Neural progenitor cell (in vitro differentiated cells): ENCODE measurements at regions not wholly inside any gene's neighbourhood (a gene's known extent, or its start where the extent isn't known, plus 50 kb on each side); places are given as distances from the start of the nearest gene placed in this dataset.

ENCODE experiments used
- EZH2 ChIP-seq: fragments of 200-600 bp; sonication (generic); IDR thresholded peaks from 2 replicates; pipeline ENCODE4 v1.6.1; 2017; ENCODE audit warnings: antibody characterized with exemption, mild to moderate bottlenecking, moderate library complexity
- EZH2phosphoT487 ChIP-seq: fragments of 200-600 bp; sonication (generic); IDR thresholded peaks from 2 replicates; pipeline ENCODE4 v1.6.1; 2017; ENCODE audit warnings: antibody characterized with exemption
- TF ChIP-seq, protein P1 (sequence below): fragments of 200-600 bp; sonication (generic); IDR thresholded peaks from 2 replicates; pipeline ENCODE4 v1.5.1; 2017; ENCODE audit warnings: antibody characterized with exemption, mild to moderate bottlenecking

DNA sequence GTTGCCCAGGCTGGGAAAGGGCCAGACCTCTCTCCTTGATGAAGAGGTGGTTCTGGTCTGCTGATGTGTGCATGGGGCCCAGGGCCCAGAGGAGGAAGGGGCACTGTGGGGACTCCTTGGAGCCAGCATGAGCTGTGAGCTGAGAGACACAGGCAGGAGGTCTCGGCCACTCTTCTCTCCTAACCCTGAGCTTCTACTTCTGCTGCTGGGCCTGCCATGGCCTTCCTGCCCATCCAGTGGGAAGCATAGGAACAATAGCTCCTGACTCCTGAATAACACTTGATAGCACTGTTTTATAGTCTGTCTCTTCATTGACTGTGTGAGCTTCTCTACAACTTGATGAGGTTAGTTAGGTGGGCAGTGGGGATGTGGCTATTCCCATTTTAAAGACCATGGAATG, 181.1 kb downstream of the UTP18 start:
- TF ChIP-seq, protein P1, sequence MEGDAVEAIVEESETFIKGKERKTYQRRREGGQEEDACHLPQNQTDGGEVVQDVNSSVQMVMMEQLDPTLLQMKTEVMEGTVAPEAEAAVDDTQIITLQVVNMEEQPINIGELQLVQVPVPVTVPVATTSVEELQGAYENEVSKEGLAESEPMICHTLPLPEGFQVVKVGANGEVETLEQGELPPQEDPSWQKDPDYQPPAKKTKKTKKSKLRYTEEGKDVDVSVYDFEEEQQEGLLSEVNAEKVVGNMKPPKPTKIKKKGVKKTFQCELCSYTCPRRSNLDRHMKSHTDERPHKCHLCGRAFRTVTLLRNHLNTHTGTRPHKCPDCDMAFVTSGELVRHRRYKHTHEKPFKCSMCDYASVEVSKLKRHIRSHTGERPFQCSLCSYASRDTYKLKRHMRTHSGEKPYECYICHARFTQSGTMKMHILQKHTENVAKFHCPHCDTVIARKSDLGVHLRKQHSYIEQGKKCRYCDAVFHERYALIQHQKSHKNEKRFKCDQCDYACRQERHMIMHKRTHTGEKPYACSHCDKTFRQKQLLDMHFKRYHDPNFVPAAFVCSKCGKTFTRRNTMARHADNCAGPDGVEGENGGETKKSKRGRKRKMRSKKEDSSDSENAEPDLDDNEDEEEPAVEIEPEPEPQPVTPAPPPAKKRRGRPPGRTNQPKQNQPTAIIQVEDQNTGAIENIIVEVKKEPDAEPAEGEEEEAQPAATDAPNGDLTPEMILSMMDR: no peak
- TF ChIP-seq EZH2phosphoT487 (no peak), EZH2 (no peak)
